GM13976 (cell line): ENCODE measurements at regions not wholly inside any gene's neighbourhood (a gene's known extent, or its start where the extent isn't known, plus 50 kb on each side); places are given as distances from the start of the nearest gene placed in this dataset.

Source experiments
- DNase-seq: peaks from one replicate; pipeline ENCODE4 v3.0.0; 2012; ENCODE audit warnings: low spot score
- CTCF ChIP-seq: IDR thresholded peaks from 2 replicates; pipeline ENCODE4 v1.5.1; 2012; ENCODE audit warnings: borderline replicate concordance, mild to moderate bottlenecking; ENCODE audit not compliant: insufficient read depth; ENCODE audit errors: extremely low read depth, missing control alignments, control extremely low read depth
- in situ Hi-C: fragments of 300-500 bp; cut with MboI; formaldehyde crosslinking; loops from one replicate; pipeline ENCODE4 v1.12.0; 2022; ENCODE audit warnings: low sequenced_read_pairs, mixed read lengths, inconsistent platforms; ENCODE audit not compliant: unreplicated experiment

- TF ChIP-seq CTCF: no peak
- in situ Hi-C loops: no loop called here
- DNase-seq: no peak
These were observed 338.1 kb downstream of the BCOR start for GRCh38 chrX:39759526-39760224.

DNA sequence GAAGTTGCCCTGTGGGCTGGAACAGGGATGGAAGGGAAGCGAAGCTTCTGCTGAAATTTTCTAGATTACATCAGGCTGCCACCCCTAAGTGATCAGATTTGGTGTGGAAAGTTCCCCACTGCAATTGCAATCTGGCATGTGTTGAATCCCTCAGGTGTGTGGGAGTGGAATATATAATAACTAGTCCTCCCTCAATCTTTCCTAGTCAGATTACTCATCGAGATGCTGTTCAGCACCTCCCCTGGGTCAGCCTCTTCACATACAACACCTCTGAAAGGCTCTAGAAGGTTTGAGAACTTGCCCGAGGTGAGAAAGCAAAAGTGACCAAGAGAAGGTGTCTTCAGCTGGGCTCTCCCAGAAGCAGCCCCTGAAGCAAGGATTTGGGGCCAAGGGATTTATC lies 336.8 kb downstream of the BCOR start:
- no peak for DNase-seq
- in situ Hi-C loops: no loop called here
- no peak for TF ChIP-seq CTCF

DNA sequence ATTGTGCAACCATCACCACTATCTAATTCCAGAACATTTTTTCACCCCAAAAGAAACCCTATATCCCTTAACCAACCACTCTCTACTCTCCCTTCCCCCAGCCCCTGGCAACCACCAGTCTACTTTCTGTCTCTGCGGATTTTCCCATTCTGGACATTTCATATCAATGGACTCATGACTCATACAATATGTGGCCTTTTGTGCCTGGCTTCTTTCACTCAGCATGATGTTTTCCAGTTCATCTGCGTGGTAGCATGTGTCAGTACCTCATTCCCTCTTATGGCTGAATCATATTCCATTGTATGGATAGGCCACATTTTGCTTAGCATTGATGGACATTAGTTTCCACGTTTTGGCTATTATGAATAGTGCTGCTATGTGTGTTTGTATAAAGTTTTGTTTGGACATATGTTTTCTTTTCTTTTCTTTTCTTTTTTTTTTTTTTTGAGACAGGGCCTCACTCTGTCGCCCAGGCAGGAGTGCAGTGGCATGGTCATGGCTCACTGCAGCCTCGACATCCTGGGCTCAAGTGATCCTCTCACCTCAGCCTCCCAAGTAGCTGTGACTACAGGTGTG lies 335.4 kb downstream of the BCOR start:
- in situ Hi-C loops: no loop called here
- no peak for TF ChIP-seq CTCF
- no peak for DNase-seq

DNA sequence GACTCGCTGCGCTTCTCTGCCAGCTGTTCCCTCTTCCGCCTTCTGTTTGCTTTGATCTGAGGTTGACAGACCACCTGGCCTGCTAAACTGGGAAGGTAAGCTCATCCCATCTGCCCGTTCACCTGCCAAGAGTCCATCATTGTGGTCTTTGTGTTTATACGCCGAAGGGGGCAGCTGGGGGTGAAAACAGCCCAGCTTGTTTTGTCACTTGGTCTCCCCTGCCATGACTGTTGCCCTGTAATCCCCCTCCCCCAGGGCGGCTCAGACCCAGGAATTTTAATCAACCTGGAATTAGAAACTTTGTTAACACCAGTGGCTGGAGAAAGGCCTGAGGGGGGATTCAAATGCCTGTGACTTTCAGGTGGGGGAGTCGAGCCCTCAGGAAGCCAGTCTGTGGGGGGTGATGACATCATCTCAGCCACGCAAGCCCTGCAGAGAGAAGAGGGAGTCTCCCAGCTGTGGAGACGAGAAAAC lies 333.3 kb downstream of the BCOR start:
- in situ Hi-C loops: no loop called here

DNA sequence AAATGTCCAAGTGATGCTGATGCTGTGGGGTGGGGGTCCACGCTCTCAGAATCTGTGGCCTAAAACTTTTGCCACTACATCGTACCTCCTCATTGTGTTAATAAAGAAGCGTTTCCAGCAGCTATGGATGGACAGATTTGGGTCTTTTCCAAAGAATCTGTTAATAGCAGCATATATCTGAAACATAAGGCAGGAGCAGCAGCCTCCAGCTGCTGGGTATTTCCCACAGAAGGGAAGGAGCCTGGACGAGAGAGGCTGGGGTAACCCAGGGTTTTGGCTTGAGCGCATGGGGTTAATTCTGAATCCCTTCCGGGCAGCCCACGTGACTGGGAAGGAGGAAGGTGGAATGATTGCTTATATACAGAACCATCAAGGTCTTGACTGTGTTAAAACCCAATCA lies 332.4 kb downstream of the BCOR start:
- in situ Hi-C loops: no loop called here
- DNase-seq: no peak
- TF ChIP-seq CTCF: no peak

More for the DNA sequence above, 333.3 kb downstream of the BCOR start:
- no peak for DNase-seq
- TF ChIP-seq CTCF: no peak

- in situ Hi-C loops: no loop called here
- no peak for TF ChIP-seq CTCF
- DNase-seq: no peak
These were observed 331.6 kb downstream of the BCOR start for GRCh38 chrX:39766085-39766726.

GRCh38 chrX:39766855-39767254 lies 330.9 kb downstream of the BCOR start:
- no peak for TF ChIP-seq CTCF
- no peak for DNase-seq
- in situ Hi-C loops: no loop called here
